Esophagus muscularis mucosa (tissue), 4 donors: ENCODE measurements at regions not wholly inside any gene's neighbourhood (a gene's known extent, or its start where the extent isn't known, plus 50 kb on each side); places are given as distances from the start of the nearest gene placed in this dataset.
"Not testable (repeated sequence)": the region's sequence is repeated elsewhere in the genome, so short reads cannot be mapped to it uniquely, and the experiment has no call there.

Experiments
- DNase-seq: peaks from one replicate; pipeline ENCODE4 v3.0.0-alpha.2; 2017; ENCODE audit errors: extremely low spot score
- H3K27ac ChIP-seq, 4 donors: fragments of 200-600 bp; sonication (generic); replicated peaks in 1 of 4; 1 replicate in 3 of 4; 2 replicates in 1 of 4; pipeline ENCODE4 v1.5.1; 2016 to 2019; ENCODE audit warnings: mild to moderate bottlenecking in 1 of 4
- H3K27me3 ChIP-seq, 4 donors: fragments of 200-600 bp; sonication (generic); one replicate each; pipeline versions ENCODE4 v1.5.1 to v1.6.0; 2016 to 2019
- H3K36me3 ChIP-seq, 4 donors: fragments of 200-600 bp; sonication (generic); one replicate each; pipeline ENCODE4 v1.5.1; 2016 to 2019
- H3K4me1 ChIP-seq, 4 donors: fragments of 200-600 bp; sonication (generic); one replicate each; pipeline ENCODE4 v1.5.1; 2016 to 2019
- H3K4me3 ChIP-seq, 4 donors: fragments of 200-600 bp; sonication (generic); 1 replicate in 2 of 4; 2 replicates in 2 of 4; pipeline ENCODE4 v1.5.1; 2016 to 2019; ENCODE audit warnings: mild to moderate bottlenecking in 4 of 4, moderate library complexity in 1 of 4
- H3K9me3 ChIP-seq, 4 donors: fragments of 200-600 bp; sonication (generic); 1 replicate in 3 of 4; 2 replicates in 1 of 4; pipeline ENCODE4 v1.5.1; 2016 to 2019
- EP300 ChIP-seq: sonication (generic); formaldehyde crosslinking; IDR thresholded peaks from one replicate; pipeline ENCODE4 v1.6.1; 2017; ENCODE audit warnings: antibody characterized with exemption
- POLR2A ChIP-seq: fragments of 450-650 bp; IDR thresholded peaks from one replicate; pipeline ENCODE4 v1.6.1; 2017; ENCODE audit warnings: antibody characterized with exemption, moderate library complexity, mild to moderate bottlenecking, low read depth
- POLR2AphosphoS5 ChIP-seq, 2 donors: sonication (generic); formaldehyde crosslinking; IDR thresholded peaks; one replicate each; pipeline ENCODE4 v1.6.1; 2017; ENCODE audit warnings: antibody characterized with exemption in 2 of 2
- WGBS: methylation state at CpG from one replicate; pipeline ENCODE4 v1.1.5; 2018; 5-methylcytosine and 5-hydroxymethylcytosine counted together
- intact Hi-C: fragments of 100-400 bp; cut with DNase I; formaldehyde crosslinking; loops from one replicate; pipeline ENCODE4 v1.15.1; 2023
- TF ChIP-seq, protein P1 (sequence below), 3 experiments: fragments of 200-600 bp in 2 of 3; fragments of 450-650 bp in 1 of 3; sonication (generic) in 2 of 3; IDR thresholded peaks; one replicate each; pipeline ENCODE4 v1.5.1; 2017 to 2019; ENCODE audit warnings: antibody characterized with exemption in 3 of 3, mild to moderate bottlenecking in 2 of 3, moderate library complexity in 1 of 3

GRCh38 chr3:169009453-169009852 lies 654.1 kb downstream of the MECOM start:
- intact Hi-C loops = no loop called here
- no peaks in the 10 kb centered on the region for H3K9me3 ChIP-seq
- no peaks in the 10 kb centered on the region for H3K27me3 ChIP-seq
- no peaks in the 10 kb centered on the region for H3K4me1 ChIP-seq
- no peak overlapping the region for H3K4me3 ChIP-seq
- DNase-seq = no peak
- no peak overlapping the region for H3K27ac ChIP-seq
- H3K36me3 ChIP-seq = no peaks in the 10 kb centered on the region
- no peak for TF ChIP-seq POLR2A
- TF ChIP-seq, protein P1, sequence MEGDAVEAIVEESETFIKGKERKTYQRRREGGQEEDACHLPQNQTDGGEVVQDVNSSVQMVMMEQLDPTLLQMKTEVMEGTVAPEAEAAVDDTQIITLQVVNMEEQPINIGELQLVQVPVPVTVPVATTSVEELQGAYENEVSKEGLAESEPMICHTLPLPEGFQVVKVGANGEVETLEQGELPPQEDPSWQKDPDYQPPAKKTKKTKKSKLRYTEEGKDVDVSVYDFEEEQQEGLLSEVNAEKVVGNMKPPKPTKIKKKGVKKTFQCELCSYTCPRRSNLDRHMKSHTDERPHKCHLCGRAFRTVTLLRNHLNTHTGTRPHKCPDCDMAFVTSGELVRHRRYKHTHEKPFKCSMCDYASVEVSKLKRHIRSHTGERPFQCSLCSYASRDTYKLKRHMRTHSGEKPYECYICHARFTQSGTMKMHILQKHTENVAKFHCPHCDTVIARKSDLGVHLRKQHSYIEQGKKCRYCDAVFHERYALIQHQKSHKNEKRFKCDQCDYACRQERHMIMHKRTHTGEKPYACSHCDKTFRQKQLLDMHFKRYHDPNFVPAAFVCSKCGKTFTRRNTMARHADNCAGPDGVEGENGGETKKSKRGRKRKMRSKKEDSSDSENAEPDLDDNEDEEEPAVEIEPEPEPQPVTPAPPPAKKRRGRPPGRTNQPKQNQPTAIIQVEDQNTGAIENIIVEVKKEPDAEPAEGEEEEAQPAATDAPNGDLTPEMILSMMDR (IDR thresholded peaks at IDR 0.05) = no peak

DNA sequence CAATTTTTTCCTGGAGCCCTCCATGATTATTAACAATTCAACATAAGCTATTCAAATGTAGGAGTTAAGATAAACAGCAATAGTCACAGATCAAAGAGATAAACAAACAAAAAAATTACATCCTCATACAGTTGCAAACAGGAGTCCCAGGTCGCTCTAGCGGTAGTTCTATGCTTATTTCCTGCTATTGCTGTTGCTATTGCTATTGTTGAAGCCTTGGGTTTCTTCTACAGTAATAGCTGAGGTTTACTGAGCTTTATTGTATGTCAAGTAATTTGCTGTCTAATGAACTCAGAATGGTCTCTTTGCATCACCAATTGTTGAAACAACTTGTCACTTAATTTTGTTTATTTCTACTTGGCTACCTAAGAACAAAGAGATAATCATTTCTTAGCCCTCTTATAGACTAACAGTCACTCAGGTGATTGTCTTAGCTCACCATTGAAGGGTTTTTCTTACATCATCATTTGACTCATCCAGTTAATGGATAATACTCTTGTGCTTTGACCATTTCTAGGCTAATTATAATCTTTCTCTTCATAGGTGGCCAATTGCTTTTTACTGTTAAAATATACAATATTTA lies 654.6 kb downstream of the MECOM start:
- WGBS = 48% methylated on average over 2 of the region's 2 CpGs
- H3K4me3 ChIP-seq = no peak overlapping the region
- no peaks in the 10 kb centered on the region for H3K27me3 ChIP-seq
- H3K9me3 ChIP-seq = no peaks in the 10 kb centered on the region
- TF ChIP-seq, protein P1 (IDR thresholded peaks at IDR 0.05) = no peak
- no peak for TF ChIP-seq POLR2A
- TF ChIP-seq EP300 = no peak
- no peak for TF ChIP-seq POLR2AphosphoS5 (IDR thresholded peaks at IDR 0.05)
- intact Hi-C loops = no loop called here
- no peaks in the 10 kb centered on the region for H3K4me1 ChIP-seq
- no peak for DNase-seq
- no peaks in the 10 kb centered on the region for H3K36me3 ChIP-seq
- no peak overlapping the region for H3K27ac ChIP-seq

GRCh38 chr3:169007145-169007544 lies 656.4 kb downstream of the MECOM start:
- no peaks in the 10 kb centered on the region for H3K9me3 ChIP-seq
- 92% methylated on average over 2 of the region's 2 CpGs for WGBS
- intact Hi-C loops = no loop called here
- no peaks in the 10 kb centered on the region for H3K27me3 ChIP-seq
- H3K4me3 ChIP-seq = no peak overlapping the region
- no peak for DNase-seq
- TF ChIP-seq EP300 = no peak
- no peak for TF ChIP-seq POLR2AphosphoS5 (IDR thresholded peaks at IDR 0.05)
- TF ChIP-seq, protein P1 (IDR thresholded peaks at IDR 0.05) = no peak
- no peak for TF ChIP-seq POLR2A
- no peaks in the 10 kb centered on the region for H3K4me1 ChIP-seq
- H3K27ac ChIP-seq = no peak overlapping the region
- no peaks in the 10 kb centered on the region for H3K36me3 ChIP-seq

GRCh38 chr3:169006398-169006797 lies 657.1 kb downstream of the MECOM start:
- H3K27ac ChIP-seq, H3K4me3 ChIP-seq, H3K36me3 ChIP-seq, DNase-seq, H3K9me3 ChIP-seq, H3K27me3 ChIP-seq, H3K4me1 ChIP-seq, intact Hi-C loops: not testable (repeated sequence)
- 95% methylated on average over 5 of the region's 5 CpGs for WGBS

DNA sequence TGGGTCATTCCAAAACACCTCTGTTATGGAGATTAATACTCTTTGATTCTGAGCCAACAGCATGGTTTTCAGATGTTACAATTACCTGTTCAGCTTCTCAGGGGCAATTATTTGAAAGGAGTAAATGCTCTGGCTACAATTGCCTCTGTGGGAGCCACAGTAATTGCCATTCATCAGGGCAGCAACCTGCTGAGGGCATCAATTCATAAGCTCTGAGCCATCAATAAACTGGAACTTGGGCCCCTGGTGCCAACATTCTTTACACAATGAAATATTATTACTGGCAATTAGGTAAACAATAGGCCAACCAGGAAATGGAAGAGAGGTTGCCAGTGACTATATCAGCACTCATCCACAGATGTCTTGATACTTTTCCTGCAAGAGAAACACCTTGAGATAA lies 660.8 kb downstream of the MECOM start:
- no peaks in the 10 kb centered on the region for H3K36me3 ChIP-seq
- intact Hi-C loops = no loop called here
- no peak overlapping the region for H3K27ac ChIP-seq
- no peaks in the 10 kb centered on the region for H3K4me1 ChIP-seq
- no peak for TF ChIP-seq POLR2A
- TF ChIP-seq, protein P1 (IDR thresholded peaks at IDR 0.05) = no peak
- TF ChIP-seq POLR2AphosphoS5 (IDR thresholded peaks at IDR 0.05) = no peak
- no peak for TF ChIP-seq EP300
- H3K4me3 ChIP-seq = no peak overlapping the region
- H3K27me3 ChIP-seq = no peaks in the 10 kb centered on the region
- no peaks in the 10 kb centered on the region for H3K9me3 ChIP-seq
- DNase-seq = no peak
